PC-9 (cell line): ENCODE measurements at regions not wholly inside any gene's neighbourhood (a gene's known extent, or its start where the extent isn't known, plus 50 kb on each side); places are given as distances from the start of the nearest gene placed in this dataset.

Experiments
- BruUV-seq: library from RNA; stranded (reverse); fragments of 400-500 nt; replicated peaks from 2 replicates; lab custom pipeline; 2021; lab: Mats Ljungman, UMichigan
- CTCF ChIA-PET: fragments of 300-600 bp; sonication (Branson Sonifier 250); formaldehyde crosslinking; loops from one replicate; lab custom pipeline; 2022; ENCODE audit warnings: antibody characterized with exemption; lab: Charles Lee
- POLR2A ChIA-PET: fragments of 300-600 bp; sonication (Branson Sonifier 250); formaldehyde crosslinking; loops from one replicate; lab custom pipeline; 2022; ENCODE audit warnings: antibody characterized with exemption; ENCODE audit not compliant: unreplicated experiment; lab: Charles Lee
- DNase-seq, 2 experiments: peaks; one replicate each; pipeline versions ENCODE4 v3.0.0 to v3.0.0-alpha.2; 2015 to 2022; ENCODE audit warnings: mixed read lengths in 1 of 2
- H2AFZ ChIP-seq: fragments of 200-600 bp; sonication (generic); 2 replicates; pipeline ENCODE4 v1.8.1; 2017; ENCODE audit warnings: antibody characterized with exemption
- H3F3A ChIP-seq: fragments of 200-600 bp; sonication (generic); 2 replicates; pipeline ENCODE4 v1.8.1; 2017; ENCODE audit warnings: antibody characterized with exemption, mild to moderate bottlenecking, low read depth; ENCODE audit not compliant: insufficient read depth
- H3K27ac ChIP-seq: fragments of 200-600 bp; sonication (generic); 2 replicates; pipeline ENCODE4 v1.6.1; 2016; ENCODE audit warnings: mixed run types
- H3K27me3 ChIP-seq: fragments of 200-600 bp; sonication (generic); 2 replicates; pipeline ENCODE4 v1.6.1; 2016; ENCODE audit warnings: low read depth, mixed run types; ENCODE audit not compliant: insufficient read depth
- H3K36me3 ChIP-seq: fragments of 200-600 bp; sonication (generic); 2 replicates; pipeline ENCODE4 v1.6.1; 2016; ENCODE audit warnings: low read depth, mixed run types
- H3K4me1 ChIP-seq: fragments of 200-600 bp; sonication (generic); replicated peaks from 2 replicates; pipeline ENCODE4 v1.6.1; 2016; ENCODE audit warnings: mixed run types; ENCODE audit not compliant: insufficient read depth
- H3K4me2 ChIP-seq: fragments of 200-600 bp; sonication (generic); 2 replicates; pipeline ENCODE4 v1.6.1; 2017; ENCODE audit warnings: mixed run types
- H3K4me3 ChIP-seq: fragments of 200-600 bp; sonication (generic); 2 replicates; pipeline ENCODE4 v1.6.1; 2016; ENCODE audit warnings: mixed run types
- H3K79me2 ChIP-seq: fragments of 200-600 bp; sonication (generic); 2 replicates; pipeline ENCODE4 v1.6.1; 2017; ENCODE audit warnings: low read depth, mixed run types
- H3K9me2 ChIP-seq: fragments of 200-600 bp; sonication (generic); 2 replicates; pipeline ENCODE4 v1.8.1; 2017; ENCODE audit warnings: mild to moderate bottlenecking; ENCODE audit not compliant: insufficient read depth
- H3K9me3 ChIP-seq: fragments of 200-600 bp; sonication (generic); 2 replicates; pipeline ENCODE4 v1.8.1; 2016; ENCODE audit warnings: low read depth; ENCODE audit not compliant: insufficient read depth
- H4K20me1 ChIP-seq: fragments of 200-600 bp; sonication (generic); 2 replicates; pipeline ENCODE4 v1.8.1; 2017; ENCODE audit not compliant: insufficient read depth
- EZH2 ChIP-seq: fragments of 200-600 bp; sonication (generic); IDR thresholded peaks from 2 replicates; pipeline ENCODE4 v1.8.0; 2017; ENCODE audit warnings: antibody characterized with exemption, low read depth
- intact Hi-C: fragments of 100-400 bp; cut with micrococcal nuclease; formaldehyde crosslinking; loops from one replicate; pipeline ENCODE4 v1.10.0; 2022; ENCODE audit not compliant: unreplicated experiment
- TF ChIP-seq, protein P1 (sequence below): fragments of 200-600 bp; sonication (generic); conservative IDR thresholded peaks from 2 replicates; pipeline ENCODE4 v1.6.1; 2017; ENCODE audit warnings: mixed run types, antibody characterized with exemption, mild to moderate bottlenecking, moderate library complexity

DNA sequence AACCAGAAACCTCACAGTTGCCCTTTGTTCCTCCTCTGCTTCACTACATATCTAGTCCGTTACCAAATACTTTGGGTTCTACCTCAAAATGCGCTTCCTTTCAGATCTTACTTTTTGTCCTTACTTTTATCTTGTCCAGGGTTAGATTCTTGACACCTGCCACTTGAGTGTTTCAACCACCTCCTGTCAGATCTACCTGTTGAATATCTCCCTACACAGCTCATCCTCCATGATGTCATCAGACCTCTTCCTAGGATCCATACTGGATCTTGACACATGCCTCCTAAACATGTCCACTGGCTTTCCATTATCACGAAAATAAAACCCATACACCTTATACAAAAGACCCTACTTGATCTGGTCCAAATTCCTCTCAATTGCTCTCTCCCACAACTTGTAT lies 125.2 kb upstream of the SLC24A2 start:
- no TSS peak for BruUV-seq
- ChIA-PET CTCF (no interaction called here), POLR2A (no interaction called here)
- TF ChIP-seq, protein P1, sequence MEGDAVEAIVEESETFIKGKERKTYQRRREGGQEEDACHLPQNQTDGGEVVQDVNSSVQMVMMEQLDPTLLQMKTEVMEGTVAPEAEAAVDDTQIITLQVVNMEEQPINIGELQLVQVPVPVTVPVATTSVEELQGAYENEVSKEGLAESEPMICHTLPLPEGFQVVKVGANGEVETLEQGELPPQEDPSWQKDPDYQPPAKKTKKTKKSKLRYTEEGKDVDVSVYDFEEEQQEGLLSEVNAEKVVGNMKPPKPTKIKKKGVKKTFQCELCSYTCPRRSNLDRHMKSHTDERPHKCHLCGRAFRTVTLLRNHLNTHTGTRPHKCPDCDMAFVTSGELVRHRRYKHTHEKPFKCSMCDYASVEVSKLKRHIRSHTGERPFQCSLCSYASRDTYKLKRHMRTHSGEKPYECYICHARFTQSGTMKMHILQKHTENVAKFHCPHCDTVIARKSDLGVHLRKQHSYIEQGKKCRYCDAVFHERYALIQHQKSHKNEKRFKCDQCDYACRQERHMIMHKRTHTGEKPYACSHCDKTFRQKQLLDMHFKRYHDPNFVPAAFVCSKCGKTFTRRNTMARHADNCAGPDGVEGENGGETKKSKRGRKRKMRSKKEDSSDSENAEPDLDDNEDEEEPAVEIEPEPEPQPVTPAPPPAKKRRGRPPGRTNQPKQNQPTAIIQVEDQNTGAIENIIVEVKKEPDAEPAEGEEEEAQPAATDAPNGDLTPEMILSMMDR = no peak
- TF ChIP-seq EZH2 = no peak
- no peak for DNase-seq
- no peaks in the 10 kb centered on the region for H3K4me1 ChIP-seq
- H2AFZ ChIP-seq = no peak overlapping the region
- H3K9me3 ChIP-seq = no peaks in the 10 kb centered on the region
- intact Hi-C loops = no loop called here
- no peaks in the 10 kb centered on the region for H3F3A ChIP-seq
- H3K27ac ChIP-seq = no peak overlapping the region
- no peak overlapping the region for H3K4me2 ChIP-seq
- no peaks in the 10 kb centered on the region for H3K36me3 ChIP-seq
- H3K79me2 ChIP-seq = no peaks in the 10 kb centered on the region
- no peaks in the 10 kb centered on the region for H4K20me1 ChIP-seq
- H3K9me2 ChIP-seq = no peaks in the 10 kb centered on the region
- H3K27me3 ChIP-seq = no peaks in the 10 kb centered on the region
- no peak overlapping the region for H3K4me3 ChIP-seq

DNA sequence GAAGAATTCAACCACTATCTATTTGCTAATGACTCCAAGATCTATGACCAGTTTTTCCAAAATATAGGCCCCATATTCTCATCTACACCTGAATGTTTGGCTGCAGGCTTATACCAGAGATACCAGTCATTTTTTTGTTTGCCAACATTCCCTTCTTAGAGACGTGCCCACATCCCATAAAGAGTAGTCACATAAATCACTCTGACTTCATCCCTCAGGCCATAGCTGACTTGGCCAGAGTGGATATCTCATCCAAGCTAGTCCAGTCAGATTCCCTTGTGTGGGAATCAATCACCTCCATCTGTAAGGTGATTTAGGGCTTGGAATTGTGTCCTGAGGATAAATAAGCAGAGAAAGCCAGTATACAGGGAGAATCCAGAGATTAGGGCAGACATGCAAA lies 124.3 kb upstream of the SLC24A2 start:
- CTCF ChIA-PET = no interaction called here
- Histone ChIP-seq H3K79me2 (no peaks in the 10 kb centered on the region), H3K9me3 (no peaks in the 10 kb centered on the region), H3K4me3 (no peak overlapping the region), H3F3A (no peaks in the 10 kb centered on the region), H4K20me1 (no peaks in the 10 kb centered on the region), H3K27ac (no peak overlapping the region), H2AFZ (no peak overlapping the region), H3K27me3 (no peaks in the 10 kb centered on the region), H3K4me1 (no peaks in the 10 kb centered on the region), H3K4me2 (no peak overlapping the region), H3K36me3 (no peaks in the 10 kb centered on the region), H3K9me2 (no peaks in the 10 kb centered on the region)
- no peak for DNase-seq
- TF ChIP-seq, protein P1 = no peak
- no peak for TF ChIP-seq EZH2
- POLR2A ChIA-PET = no interaction called here
- intact Hi-C loops = no loop called here
- no TSS peak for BruUV-seq

DNA sequence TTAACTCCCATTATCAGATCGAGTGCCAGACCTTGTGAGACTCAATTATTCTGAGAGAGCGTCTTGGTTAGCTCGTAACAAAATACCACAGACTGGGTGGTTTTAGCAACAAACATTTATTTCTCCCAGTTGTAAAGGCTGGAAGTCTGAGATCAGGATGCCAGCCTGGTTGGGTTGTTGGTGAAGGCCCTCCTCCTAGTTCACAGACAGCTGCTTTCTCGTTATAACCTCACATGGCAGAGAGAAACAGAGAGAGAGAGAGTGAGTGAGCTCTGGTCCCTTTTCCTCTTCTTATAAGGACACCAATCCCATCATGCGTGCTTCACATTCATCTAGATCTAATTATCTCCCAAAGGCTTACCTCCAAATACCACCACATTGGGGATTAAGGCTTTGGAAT lies 114.2 kb upstream of the SLC24A2 start:
- Histone ChIP-seq H3K36me3 (no peaks in the 10 kb centered on the region), H3K27me3 (no peaks in the 10 kb centered on the region), H3K9me2 (no peaks in the 10 kb centered on the region), H3K4me2 (no peak overlapping the region), H3K79me2 (no peaks in the 10 kb centered on the region), H2AFZ (no peak overlapping the region), H3K9me3 (no peaks in the 10 kb centered on the region), H4K20me1 (no peaks in the 10 kb centered on the region), H3K4me3 (no peak overlapping the region), H3K4me1 (no peaks in the 10 kb centered on the region), H3F3A (no peaks in the 10 kb centered on the region), H3K27ac (no peak overlapping the region)
- BruUV-seq = no TSS peak
- CTCF ChIA-PET = no interaction called here
- DNase-seq = no peak
- POLR2A ChIA-PET = no interaction called here
- TF ChIP-seq, protein P1 = no peak
- no peak for TF ChIP-seq EZH2
- intact Hi-C loops = no loop called here
